Duodenal mucosa (tissue), 2 donors: ENCODE measurements at regions not wholly inside any gene's neighbourhood (a gene's known extent, or its start where the extent isn't known, plus 50 kb on each side); places are given as distances from the start of the nearest gene placed in this dataset.

ENCODE experiments used
- H3K27ac ChIP-seq: one replicate; pipeline ENCODE4 v1.7.0; 2013; ENCODE audit warnings: low read depth, low read length
- H3K27me3 ChIP-seq, 2 donors: one replicate each; pipeline ENCODE4 v1.7.0; 2013; ENCODE audit warnings: low read length in 2 of 2, control low read depth in 1 of 2; ENCODE audit not compliant: insufficient read depth in 2 of 2, control insufficient read depth in 1 of 2
- H3K36me3 ChIP-seq, 2 donors: one replicate each; pipeline ENCODE4 v1.7.0; 2013; ENCODE audit warnings: low read length in 2 of 2, control low read depth in 1 of 2; ENCODE audit not compliant: insufficient read depth in 2 of 2, control insufficient read depth in 1 of 2
- H3K4me1 ChIP-seq, 2 donors: one replicate each; pipeline ENCODE4 v1.7.0; 2013; ENCODE audit warnings: low read length in 2 of 2, control low read depth in 1 of 2; ENCODE audit not compliant: insufficient read depth in 2 of 2, control insufficient read depth in 1 of 2
- H3K4me3 ChIP-seq, 2 donors: one replicate each; pipeline ENCODE4 v1.7.0; 2013; ENCODE audit warnings: low read length in 2 of 2, low read depth in 1 of 2
- H3K9ac ChIP-seq, 2 donors: one replicate each; pipeline ENCODE4 v1.7.0; 2013; ENCODE audit warnings: low read length in 2 of 2, low read depth in 1 of 2
- H3K9me3 ChIP-seq, 2 donors: one replicate each; pipeline ENCODE4 v1.7.0; 2013; ENCODE audit warnings: low read length in 2 of 2, control low read depth in 1 of 2; ENCODE audit not compliant: control insufficient read depth in 1 of 2

- Histone ChIP-seq H3K4me3 (no peak overlapping the region), H3K4me1 (no peaks in the 10 kb centered on the region), H3K27me3 (no peaks in the 10 kb centered on the region), H3K9ac (no peak overlapping the region), H3K36me3 (no peaks in the 10 kb centered on the region), H3K9me3 (peaks cover 0 to 4% of the 10 kb centered on the region in 2 donors), H3K27ac (no peak overlapping the region)
Observed at GRCh38 chr13:62207388-62207787, 791.7 kb upstream of the PCDH20 start.

- Histone ChIP-seq H3K27ac (no peak overlapping the region), H3K4me1 (no peaks in the 10 kb centered on the region), H3K36me3 (no peaks in the 10 kb centered on the region), H3K27me3 (no peaks in the 10 kb centered on the region), H3K4me3 (no peak overlapping the region), H3K9me3 (no peaks in the 10 kb centered on the region), H3K9ac (no peak overlapping the region)
Observed at GRCh38 chr13:62206165-62206564, 790.5 kb upstream of the PCDH20 start.

- H3K9me3 ChIP-seq = no peaks in the 10 kb centered on the region
- no peak overlapping the region for H3K4me3 ChIP-seq
- no peak overlapping the region for H3K27ac ChIP-seq
- H3K36me3 ChIP-seq = no peaks in the 10 kb centered on the region
- no peaks in the 10 kb centered on the region for H3K4me1 ChIP-seq
- no peak overlapping the region for H3K9ac ChIP-seq
- H3K27me3 ChIP-seq = no peaks in the 10 kb centered on the region
Observed at GRCh38 chr13:62205273-62205672, 789.6 kb upstream of the PCDH20 start.

- Histone ChIP-seq H3K9me3 (peaks cover 0 to 7% of the 10 kb centered on the region in 2 donors), H3K27ac (no peak overlapping the region), H3K4me3 (no peak overlapping the region), H3K9ac (no peak overlapping the region), H3K4me1 (no peaks in the 10 kb centered on the region), H3K36me3 (no peaks in the 10 kb centered on the region), H3K27me3 (no peaks in the 10 kb centered on the region)
Observed at GRCh38 chr13:62194371-62194770, 778.7 kb upstream of the PCDH20 start.

- no peak overlapping the region for H3K9ac ChIP-seq
- no peaks in the 10 kb centered on the region for H3K27me3 ChIP-seq
- no peak overlapping the region for H3K4me3 ChIP-seq
- H3K4me1 ChIP-seq = no peaks in the 10 kb centered on the region
- H3K36me3 ChIP-seq = no peaks in the 10 kb centered on the region
- H3K9me3 ChIP-seq = peaks cover 0 to 7% of the 10 kb centered on the region in 2 donors
- no peak overlapping the region for H3K27ac ChIP-seq
Observed at GRCh38 chr13:62193919-62194318, 778.3 kb upstream of the PCDH20 start.

GRCh38 chr13:62185631-62186255 is 770.1 kb upstream of the PCDH20 start:
- no peak overlapping the region for H3K9ac ChIP-seq
- no peaks in the 10 kb centered on the region for H3K36me3 ChIP-seq
- H3K9me3 ChIP-seq = peaks cover 0 to 3% of the 10 kb centered on the region in 2 donors
- no peaks in the 10 kb centered on the region for H3K27me3 ChIP-seq
- no peak overlapping the region for H3K27ac ChIP-seq
- H3K4me3 ChIP-seq = no peak overlapping the region
- no peaks in the 10 kb centered on the region for H3K4me1 ChIP-seq

- H3K27me3 ChIP-seq = no peaks in the 10 kb centered on the region
- H3K4me3 ChIP-seq = no peak overlapping the region
- H3K36me3 ChIP-seq = no peaks in the 10 kb centered on the region
- no peak overlapping the region for H3K9ac ChIP-seq
- H3K4me1 ChIP-seq = no peaks in the 10 kb centered on the region
- H3K27ac ChIP-seq = no peak overlapping the region
- H3K9me3 ChIP-seq = peaks cover 0 to 10% of the 10 kb centered on the region in 2 donors
Observed at GRCh38 chr13:62176051-62176450, 760.4 kb upstream of the PCDH20 start.

- no peaks in the 10 kb centered on the region for H3K4me1 ChIP-seq
- no peak overlapping the region for H3K27ac ChIP-seq
- no peaks in the 10 kb centered on the region for H3K27me3 ChIP-seq
- peaks cover 0 to 10% of the 10 kb centered on the region in 2 donors for H3K9me3 ChIP-seq
- H3K4me3 ChIP-seq = no peak overlapping the region
- no peak overlapping the region for H3K9ac ChIP-seq
- H3K36me3 ChIP-seq = no peaks in the 10 kb centered on the region
Observed at GRCh38 chr13:62173958-62174357, 758.3 kb upstream of the PCDH20 start.

GRCh38 chr13:62171697-62172096 is 756.0 kb upstream of the PCDH20 start:
- Histone ChIP-seq H3K4me3 (no peak overlapping the region), H3K36me3 (no peaks in the 10 kb centered on the region), H3K4me1 (no peaks in the 10 kb centered on the region), H3K27me3 (no peaks in the 10 kb centered on the region), H3K9ac (no peak overlapping the region), H3K27ac (no peak overlapping the region), H3K9me3 (peaks cover 3 to 10% of the 10 kb centered on the region in 2 donors)

GRCh38 chr13:62168891-62169290 is 753.2 kb upstream of the PCDH20 start:
- H3K27me3 ChIP-seq = no peaks in the 10 kb centered on the region
- no peak overlapping the region for H3K4me3 ChIP-seq
- peaks cover under 1 to 3% of the 10 kb centered on the region in 2 donors for H3K9me3 ChIP-seq
- no peaks in the 10 kb centered on the region for H3K36me3 ChIP-seq
- H3K27ac ChIP-seq = no peak overlapping the region
- no peaks in the 10 kb centered on the region for H3K4me1 ChIP-seq
- H3K9ac ChIP-seq = no peak overlapping the region
